HepG2 (cell line): ENCODE measurements at regions not wholly inside any gene's neighbourhood (a gene's known extent, or its start where the extent isn't known, plus 50 kb on each side); places are given as distances from the start of the nearest gene placed in this dataset.

Experiments used
- ATAC-seq: fragments of 200-7000 bp; cut with Tn5 transposase; 3 replicates; pipeline ENCODE4 v1.9.1; 2020; ENCODE audit warnings: mild to moderate bottlenecking, moderate library complexity
- BruUV-seq: library from RNA; stranded (reverse); fragments of 400-500 nt; replicated peaks from 2 replicates; lab custom pipeline; 2021; lab: Mats Ljungman, UMichigan
- CTCF ChIA-PET: fragments of 300-600 bp; formaldehyde crosslinking; extraction: SDS; loops from one replicate; lab custom pipeline; 2021; ENCODE audit warnings: low total read pairs, inconsistent platforms, low intra/inter-chr PET ratio; lab: Yijun Ruan, JAX
- POLR2A ChIA-PET: fragments of 350-600 bp; sonication (Branson Sonifier 250); formaldehyde crosslinking; loops from one replicate; lab custom pipeline; 2020; ENCODE audit warnings: antibody characterized with exemption, inconsistent platforms; lab: Yijun Ruan, JAX
- DNase-seq: peaks from one replicate; pipeline ENCODE4 v3.0.0-alpha.2; 2015; ENCODE audit warnings: low spot score
- FAIRE-seq: peaks from 3 replicates; lab custom pipeline; 2011; peaks lifted over from hg19 to GRCh38; lab: Jason Lieb, UNC
- H2AFZ ChIP-seq: one replicate; pipeline ENCODE4 v1.6.1; 2011; ENCODE audit warnings: low read length, inconsistent platforms
- H3K27ac ChIP-seq: fragments of 300-600 bp; 3 replicates; pipeline ENCODE4 v1.8.0; 2011; ENCODE audit warnings: mixed run types, mild to moderate bottlenecking, mixed read lengths, low read length, inconsistent platforms; ENCODE audit not compliant: insufficient read depth; ENCODE audit errors: extremely low read length
- H3K27me3 ChIP-seq, 2 experiments: fragments of 200-600 bp in 1 of 2; 2 replicates in 1 of 2; 3 replicates in 1 of 2; pipeline versions ENCODE4 v1.6.0 to v1.8.0; 2011; ENCODE audit warnings: low read length in 2 of 2, mild to moderate bottlenecking in 2 of 2, moderate library complexity in 2 of 2, inconsistent platforms in 1 of 2; ENCODE audit not compliant: insufficient read depth in 2 of 2, control insufficient read depth in 1 of 2
- H3K36me3 ChIP-seq, 2 experiments: fragments of 200-600 bp in 1 of 2; replicated peaks in 1 of 2; 2 replicates in 1 of 2; 3 replicates in 1 of 2; pipeline versions ENCODE4 v1.5.1 to v1.8.0; 2011; ENCODE audit warnings: low read length in 2 of 2, inconsistent platforms in 1 of 2; ENCODE audit not compliant: insufficient read depth in 2 of 2, control insufficient read depth in 1 of 2
- H3K4me1 ChIP-seq: 2 replicates; pipeline ENCODE4 v1.5.1; 2012; ENCODE audit warnings: low read length, inconsistent platforms; ENCODE audit not compliant: insufficient read depth
- H3K4me2 ChIP-seq: 2 replicates; pipeline ENCODE4 v1.6.0; 2011; ENCODE audit warnings: low read depth, low read length, inconsistent platforms
- H3K4me3 ChIP-seq, 3 experiments: fragments of 200-600 bp in 1 of 3; sonication (generic), shearing (Covaris generic) in 1 of 3; replicated peaks in 1 of 3; 2 replicates each; pipeline ENCODE4 v1.5.1; 2011 to 2016; ENCODE audit warnings: low read length in 3 of 3, inconsistent platforms in 2 of 3, low read depth in 2 of 3, mild to moderate bottlenecking in 2 of 3, control low read depth in 1 of 3, mixed read lengths in 1 of 3; ENCODE audit not compliant: insufficient read depth in 1 of 3
- H3K79me2 ChIP-seq: one replicate; pipeline ENCODE4 v1.6.1; 2011; ENCODE audit warnings: low read length, inconsistent platforms; ENCODE audit not compliant: insufficient read depth
- H3K9ac ChIP-seq: 2 replicates; pipeline ENCODE4 v1.6.0; 2011; ENCODE audit warnings: mild to moderate bottlenecking, low read depth, low read length, inconsistent platforms; ENCODE audit not compliant: insufficient read depth
- H3K9me3 ChIP-seq: 2 replicates; pipeline ENCODE4 v1.5.1; 2012; ENCODE audit warnings: mild to moderate bottlenecking, low read length
- H4K20me1 ChIP-seq: 2 replicates; pipeline ENCODE4 v1.6.0; 2011; ENCODE audit warnings: inconsistent platforms, mild to moderate bottlenecking, low read length, moderate library complexity; ENCODE audit not compliant: insufficient read depth
- CEBPB ChIP-seq: IDR thresholded peaks from 2 replicates; pipeline ENCODE4 v1.6.1; 2011; ENCODE audit warnings: low read depth, low read length, improper control_type of control experiment, borderline replicate concordance
- GTF3A ChIP-seq: sonication (generic); formaldehyde crosslinking; conservative IDR thresholded peaks from 2 replicates; pipeline ENCODE4 v1.4.0; 2020; ENCODE audit warnings: mild to moderate bottlenecking, missing genetic modification reagents
- NFYB ChIP-seq: sonication (generic); formaldehyde crosslinking; IDR thresholded peaks from 2 replicates; pipeline ENCODE4 v1.4.0; 2020; ENCODE audit warnings: missing genetic modification reagents
- SMC3 ChIP-seq: IDR thresholded peaks from 2 replicates; pipeline ENCODE4 v1.6.1; 2011; ENCODE audit warnings: low read length, improper control_type of control experiment
- SRF ChIP-seq: IDR thresholded peaks from 2 replicates; pipeline ENCODE4 v1.6.1; 2011; ENCODE audit warnings: mild to moderate bottlenecking, low read depth, low read length, moderate library complexity
- SRSF4 ChIP-seq: fragments of 200-400 bp; formaldehyde crosslinking; IDR thresholded peaks from one replicate; pipeline ENCODE4 v1.6.1; 2018; ENCODE audit warnings: mild to moderate bottlenecking, low read depth, low read length, moderate library complexity; ENCODE audit not compliant: poor library complexity, severe bottlenecking
- TARDBP ChIP-seq: sonication (generic); formaldehyde crosslinking; IDR thresholded peaks from 2 replicates; pipeline ENCODE4 v1.8.0; 2022; ENCODE audit warnings: mild to moderate bottlenecking, missing genetic modification reagents
- TBP ChIP-seq: sonication (generic); formaldehyde crosslinking; IDR thresholded peaks from 2 replicates; pipeline ENCODE4 v1.5.0; 2020; ENCODE audit warnings: missing genetic modification reagents
- WGBS: methylation state at CpG from one replicate; pipeline ENCODE4 v1.1.6; 2017; ENCODE audit warnings: low lambda C conversion rate; 5-methylcytosine and 5-hydroxymethylcytosine counted together
- in situ Hi-C: cut with HindIII; loops from 2 replicates; pipeline ENCODE4 v1.10.0; 2017; ENCODE audit warnings: low pct_unique_long_range_greater_than_20kb; ENCODE audit not compliant: extremely low pct_ligation_motif_present
- intact Hi-C: fragments of 100-400 bp; cut with micrococcal nuclease; formaldehyde crosslinking; loops from one replicate; pipeline ENCODE4 v1.10.0; 2022; ENCODE audit not compliant: unreplicated experiment
- TF ChIP-seq, protein P1 (sequence below): sonication (generic); formaldehyde crosslinking; IDR thresholded peaks from 2 replicates; pipeline ENCODE4 v1.4.0; 2020; ENCODE audit warnings: missing genetic modification reagents, borderline replicate concordance
- TF ChIP-seq, protein P2 (sequence below): sonication (generic); formaldehyde crosslinking; IDR thresholded peaks from 2 replicates; pipeline ENCODE4 v1.5.1; 2020; ENCODE audit warnings: missing genetic modification reagents, mild to moderate bottlenecking, borderline replicate concordance
- TF ChIP-seq, protein P3 (sequence below): sonication (generic); formaldehyde crosslinking; IDR thresholded peaks from 2 replicates; pipeline ENCODE4 v1.4.0; 2020; ENCODE audit warnings: mild to moderate bottlenecking, missing genetic modification reagents
- TF ChIP-seq, protein P4 (sequence below): sonication (generic); formaldehyde crosslinking; IDR thresholded peaks from 2 replicates; pipeline ENCODE4 v1.4.0; 2020; ENCODE audit warnings: low read depth, mild to moderate bottlenecking, missing genetic modification reagents

DNA sequence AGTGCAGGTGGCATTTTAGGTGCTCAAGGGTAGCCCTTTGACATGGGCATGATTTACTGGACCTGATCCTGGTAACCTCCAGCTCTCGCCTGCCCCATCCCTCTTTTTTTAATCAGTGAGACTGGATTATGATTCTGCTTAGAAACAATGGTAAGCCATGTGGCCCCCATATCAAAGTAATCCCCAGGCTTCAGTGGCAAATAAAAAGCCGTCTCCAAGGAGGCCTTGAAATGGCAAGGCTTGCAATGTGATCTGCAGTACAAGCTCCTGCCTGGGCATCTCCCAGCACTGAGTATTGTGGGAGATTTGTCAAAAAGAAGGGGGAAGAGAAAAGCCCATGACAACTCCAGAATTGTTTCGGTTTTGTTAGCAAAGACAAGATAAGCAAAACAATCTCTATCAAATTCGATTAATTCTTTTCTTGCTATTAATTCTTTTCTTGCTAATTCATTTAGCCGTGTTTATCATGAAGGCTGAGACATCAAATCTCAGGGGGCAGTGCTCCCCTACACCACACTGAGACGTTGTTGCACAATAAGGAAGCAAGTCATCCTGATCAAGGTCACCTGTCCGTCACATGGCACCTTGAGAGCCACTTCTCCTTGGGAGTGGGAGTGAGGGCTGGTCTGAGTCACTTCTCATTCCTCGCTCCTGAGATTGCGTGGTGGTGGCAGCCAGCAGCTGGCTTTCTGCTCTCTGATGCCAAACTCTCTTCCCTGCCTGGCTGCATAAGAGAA is 312.7 kb upstream of the GATB start:
- 25% methylated on average over 8 of the region's 9 CpGs for WGBS
- Histone ChIP-seq H3K27ac (no peak overlapping the region), H3K4me1 (0 out of 2 replicates have a peak, but pooled peaks cover 10% of the 10 kb centered on the region), H3K4me3 (no peak overlapping the region), H4K20me1 (no peaks in the 10 kb centered on the region), H3K4me2 (no peak overlapping the region), H3K9me3 (no peaks in the 10 kb centered on the region), H3K36me3 (no peaks in the 10 kb centered on the region), H3K27me3 (peaks cover 0 to 4% of the 10 kb centered on the region in 2 experiments; a peak in 2 of 5 replicates), H3K79me2 (no peaks in the 10 kb centered on the region), H2AFZ (no peak overlapping the region), H3K9ac (no peak overlapping the region)
- ATAC-seq (no peak), FAIRE-seq (no peak), DNase-seq (no peak)
- BruUV-seq, result no TSS peak
- CTCF ChIA-PET, result no interaction called here
- POLR2A ChIA-PET, result no interaction called here
- intact Hi-C loops, result no loop called here
- TF ChIP-seq CEBPB, result peak; percentile 19; the same call in 1 of the 2 replicates
- TF ChIP-seq, protein P1, sequence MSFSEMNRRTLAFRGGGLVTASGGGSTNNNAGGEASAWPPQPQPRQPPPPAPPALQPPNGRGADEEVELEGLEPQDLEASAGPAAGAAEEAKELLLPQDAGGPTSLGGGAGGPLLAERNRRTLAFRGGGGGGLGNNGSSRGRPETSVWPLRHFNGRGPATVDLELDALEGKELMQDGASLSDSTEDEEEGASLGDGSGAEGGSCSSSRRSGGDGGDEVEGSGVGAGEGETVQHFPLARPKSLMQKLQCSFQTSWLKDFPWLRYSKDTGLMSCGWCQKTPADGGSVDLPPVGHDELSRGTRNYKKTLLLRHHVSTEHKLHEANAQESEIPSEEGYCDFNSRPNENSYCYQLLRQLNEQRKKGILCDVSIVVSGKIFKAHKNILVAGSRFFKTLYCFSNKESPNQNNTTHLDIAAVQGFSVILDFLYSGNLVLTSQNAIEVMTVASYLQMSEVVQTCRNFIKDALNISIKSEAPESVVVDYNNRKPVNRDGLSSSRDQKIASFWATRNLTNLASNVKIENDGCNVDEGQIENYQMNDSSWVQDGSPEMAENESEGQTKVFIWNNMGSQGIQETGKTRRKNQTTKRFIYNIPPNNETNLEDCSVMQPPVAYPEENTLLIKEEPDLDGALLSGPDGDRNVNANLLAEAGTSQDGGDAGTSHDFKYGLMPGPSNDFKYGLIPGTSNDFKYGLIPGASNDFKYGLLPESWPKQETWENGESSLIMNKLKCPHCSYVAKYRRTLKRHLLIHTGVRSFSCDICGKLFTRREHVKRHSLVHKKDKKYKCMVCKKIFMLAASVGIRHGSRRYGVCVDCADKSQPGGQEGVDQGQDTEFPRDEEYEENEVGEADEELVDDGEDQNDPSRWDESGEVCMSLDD (CRISPR knock-in tag), result no peak
- in situ Hi-C loops, result no loop called here

DNA sequence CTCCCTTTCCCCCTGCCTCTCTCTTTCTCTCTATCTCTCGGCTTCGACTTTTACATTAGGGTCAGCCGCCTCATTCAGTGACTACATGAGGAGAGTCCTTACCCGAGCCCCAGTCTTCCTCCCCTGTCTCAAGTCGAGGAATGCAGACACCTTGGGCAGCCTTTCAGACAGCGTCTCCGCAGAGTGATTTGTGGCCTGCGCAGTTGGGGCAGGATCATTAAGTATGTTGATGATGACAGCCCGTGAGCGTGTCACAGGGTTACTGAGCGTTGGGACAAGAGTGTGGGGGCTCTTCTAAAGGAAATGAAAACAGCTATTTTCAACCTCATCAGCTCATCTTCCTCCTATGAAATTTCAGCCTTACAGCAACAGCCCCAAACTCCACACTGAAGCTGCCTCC is 312.1 kb upstream of the GATB start:
- Histone ChIP-seq H3K27ac (no peak overlapping the region), H3K79me2 (no peaks in the 10 kb centered on the region), H3K9ac (no peak overlapping the region), H3K27me3 (peaks cover 0 to 4% of the 10 kb centered on the region in 2 experiments; a peak in 2 of 5 replicates), H3K4me3 (no peak overlapping the region), H3K36me3 (no peaks in the 10 kb centered on the region), H4K20me1 (no peaks in the 10 kb centered on the region), H2AFZ (no peak overlapping the region), H3K9me3 (no peaks in the 10 kb centered on the region), H3K4me1 (0 out of 2 replicates have a peak, but pooled peaks cover 10% of the 10 kb centered on the region), H3K4me2 (no peak overlapping the region)
- no TSS peak for BruUV-seq
- ChIA-PET CTCF (no interaction called here), POLR2A (no interaction called here)
- WGBS, result 46% methylated on average over 11 of the region's 11 CpGs
- intact Hi-C loops, result no loop called here
- DNase-seq (no peak), FAIRE-seq (no peak), ATAC-seq (no peak)
- in situ Hi-C loops, result no loop called here
- TF ChIP-seq, protein P2, sequence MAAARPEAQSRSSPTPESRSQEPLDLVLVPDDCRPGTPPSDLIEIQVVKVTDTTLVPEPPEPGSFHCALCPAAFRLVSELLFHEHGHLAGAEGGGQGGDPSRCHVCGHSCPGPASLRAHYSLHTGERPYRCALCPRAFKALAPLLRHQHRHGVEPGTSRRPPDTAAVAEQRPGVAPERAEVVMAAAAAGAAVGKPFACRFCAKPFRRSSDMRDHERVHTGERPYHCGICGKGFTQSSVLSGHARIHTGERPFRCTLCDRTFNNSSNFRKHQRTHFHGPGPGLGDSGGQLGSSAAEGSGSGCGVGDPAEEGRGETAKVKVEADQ (CRISPR knock-in tag), result no peak
- TF ChIP-seq, protein P3, sequence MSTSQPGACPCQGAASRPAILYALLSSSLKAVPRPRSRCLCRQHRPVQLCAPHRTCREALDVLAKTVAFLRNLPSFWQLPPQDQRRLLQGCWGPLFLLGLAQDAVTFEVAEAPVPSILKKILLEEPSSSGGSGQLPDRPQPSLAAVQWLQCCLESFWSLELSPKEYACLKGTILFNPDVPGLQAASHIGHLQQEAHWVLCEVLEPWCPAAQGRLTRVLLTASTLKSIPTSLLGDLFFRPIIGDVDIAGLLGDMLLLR (CRISPR knock-in tag), result no peak
- TF ChIP-seq TARDBP (CRISPR knock-in tag) (no peak), SRSF4 (no peak), GTF3A (CRISPR knock-in tag) (no peak), SMC3 (no peak), SRF (no peak), NFYB (CRISPR knock-in tag) (no peak), TBP (CRISPR knock-in tag) (no peak)
- TF ChIP-seq, protein P4, sequence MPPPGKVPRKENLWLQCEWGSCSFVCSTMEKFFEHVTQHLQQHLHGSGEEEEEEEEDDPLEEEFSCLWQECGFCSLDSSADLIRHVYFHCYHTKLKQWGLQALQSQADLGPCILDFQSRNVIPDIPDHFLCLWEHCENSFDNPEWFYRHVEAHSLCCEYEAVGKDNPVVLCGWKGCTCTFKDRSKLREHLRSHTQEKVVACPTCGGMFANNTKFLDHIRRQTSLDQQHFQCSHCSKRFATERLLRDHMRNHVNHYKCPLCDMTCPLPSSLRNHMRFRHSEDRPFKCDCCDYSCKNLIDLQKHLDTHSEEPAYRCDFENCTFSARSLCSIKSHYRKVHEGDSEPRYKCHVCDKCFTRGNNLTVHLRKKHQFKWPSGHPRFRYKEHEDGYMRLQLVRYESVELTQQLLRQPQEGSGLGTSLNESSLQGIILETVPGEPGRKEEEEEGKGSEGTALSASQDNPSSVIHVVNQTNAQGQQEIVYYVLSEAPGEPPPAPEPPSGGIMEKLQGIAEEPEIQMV (CRISPR knock-in tag), result no peak
